Esophagus squamous epithelium (tissue), 4 donors: ENCODE measurements at regions not wholly inside any gene's neighbourhood (a gene's known extent, or its start where the extent isn't known, plus 50 kb on each side); places are given as distances from the start of the nearest gene placed in this dataset.

Experiments
- CTCF ChIP-seq, 6 experiments: fragments of 450-650 bp in 4 of 6; fragments of 200-600 bp in 2 of 6; sonication (generic) in 2 of 6; IDR thresholded peaks; one replicate each; pipeline ENCODE4 v1.5.1; 2016 to 2019; ENCODE audit warnings: antibody characterized with exemption in 6 of 6, mild to moderate bottlenecking in 4 of 6, moderate library complexity in 4 of 6
- POLR2A ChIP-seq, 4 donors: fragments of 450-650 bp; IDR thresholded peaks; one replicate each; pipeline ENCODE4 v1.6.1; 2017; ENCODE audit warnings: antibody characterized with exemption in 4 of 4, mild to moderate bottlenecking in 4 of 4, moderate library complexity in 3 of 4

- no peak for TF ChIP-seq CTCF (IDR thresholded peaks at IDR 0.05)
- no peak for TF ChIP-seq POLR2A (IDR thresholded peaks at IDR 0.05)
These were observed 161.6 kb downstream of the RNF152 start for GRCh38 chr18:61731178-61731577.
